Spinal cord (tissue), 9 donors: ENCODE measurements at regions not wholly inside any gene's neighbourhood (a gene's known extent, or its start where the extent isn't known, plus 50 kb on each side); places are given as distances from the start of the nearest gene placed in this dataset.
"Not testable (repeated sequence)": the region's sequence is repeated elsewhere in the genome, so short reads cannot be mapped to it uniquely, and the experiment has no call there.

Experiments used
- DNase-seq, 6 donors: peaks; one replicate each; pipeline versions ENCODE4 v3.0.0 to v3.0.0-alpha.2; 2013 to 2015; ENCODE audit warnings: low spot score in 6 of 6, low read depth in 4 of 6
- H3K27ac ChIP-seq: one replicate; pipeline ENCODE4 v1.5.1; 2013; ENCODE audit warnings: low read depth, low read length, control low read depth
- H3K27me3 ChIP-seq: one replicate; pipeline ENCODE4 v1.6.1; 2013; ENCODE audit warnings: low read length; ENCODE audit not compliant: control insufficient read depth, insufficient read depth
- H3K36me3 ChIP-seq: one replicate; pipeline ENCODE4 v1.6.1; 2013; ENCODE audit warnings: low read length; ENCODE audit not compliant: control insufficient read depth, insufficient read depth
- H3K4me1 ChIP-seq: one replicate; pipeline ENCODE4 v1.6.1; 2013; ENCODE audit warnings: low read length; ENCODE audit not compliant: control insufficient read depth, insufficient read depth
- H3K4me3 ChIP-seq: one replicate; pipeline ENCODE4 v1.5.1; 2013; ENCODE audit warnings: low read depth, low read length, control low read depth
- H3K9me3 ChIP-seq: one replicate; pipeline ENCODE4 v1.6.1; 2013; ENCODE audit warnings: low read length; ENCODE audit not compliant: control insufficient read depth, insufficient read depth
- WGBS: methylation state at CpG from one replicate; pipeline ENCODE4 v1.1.5; 2013; ENCODE audit warnings: missing lambda C conversion rate; ENCODE audit not compliant: insufficient coverage; 5-methylcytosine and 5-hydroxymethylcytosine counted together
- donor health status: healthy.

GRCh38 chr17:64732336-64733006, 70.4 kb upstream of the SMURF2 start:
- H3K36me3 ChIP-seq = no peaks in the 10 kb centered on the region
- no peaks in the 10 kb centered on the region for H3K9me3 ChIP-seq
- peak in 4 of 6 donors; percentile 23 to 80 (median 42) for DNase-seq
- no peaks in the 10 kb centered on the region for H3K27me3 ChIP-seq
- no peak overlapping the region for H3K4me3 ChIP-seq
- no peak overlapping the region for H3K27ac ChIP-seq
- peaks cover 6% of the 10 kb centered on the region for H3K4me1 ChIP-seq
- WGBS = 36% methylated on average over 12 of the region's 12 CpGs

GRCh38 chr17:64730023-64730422, 67.9 kb upstream of the SMURF2 start:
- not testable (repeated sequence) for H3K27me3 ChIP-seq, H3K36me3 ChIP-seq, H3K27ac ChIP-seq, H3K4me3 ChIP-seq, H3K4me1 ChIP-seq, H3K9me3 ChIP-seq, DNase-seq
- WGBS = 96% methylated on average over 3 of the region's 6 CpGs

- no peak overlapping the region for H3K4me3 ChIP-seq
- no peak overlapping the region for H3K27ac ChIP-seq
- 85% methylated on average over 4 of the region's 7 CpGs for WGBS
- DNase-seq = no peak
- H3K4me1 ChIP-seq = peaks cover 8% of the 10 kb centered on the region
- no peaks in the 10 kb centered on the region for H3K36me3 ChIP-seq
- H3K27me3 ChIP-seq = no peaks in the 10 kb centered on the region
- no peaks in the 10 kb centered on the region for H3K9me3 ChIP-seq
Observed at GRCh38 chr17:64729201-64729600, 67.1 kb upstream of the SMURF2 start.

- Histone ChIP-seq H3K9me3 (no peaks in the 10 kb centered on the region), H3K27ac (no peak overlapping the region), H3K36me3 (no peaks in the 10 kb centered on the region), H3K4me1 (peaks cover 10% of the 10 kb centered on the region), H3K27me3 (no peaks in the 10 kb centered on the region), H3K4me3 (no peak overlapping the region)
- no peak for DNase-seq
- 80% methylated on average over 8 of the region's 8 CpGs for WGBS
Observed at GRCh38 chr17:64728041-64728695, 66.1 kb upstream of the SMURF2 start.

- not testable (repeated sequence) for H3K4me3 ChIP-seq, H3K4me1 ChIP-seq, H3K27me3 ChIP-seq, H3K27ac ChIP-seq, DNase-seq, H3K9me3 ChIP-seq, H3K36me3 ChIP-seq
- 96% methylated on average over 4 of the region's 5 CpGs for WGBS
Observed at GRCh38 chr17:64726025-64726424, 63.9 kb upstream of the SMURF2 start.

- peak in 1 of 6 donors; percentile 32 for DNase-seq
Observed at GRCh38 chr17:64724246-64724645, 62.1 kb upstream of the SMURF2 start.

GRCh38 chr17:64723781-64724180, 61.7 kb upstream of the SMURF2 start:
- DNase-seq = no peak

More at GRCh38 chr17:64724246-64724645, 62.1 kb upstream of the SMURF2 start:
- H3K9me3 ChIP-seq, H3K4me1 ChIP-seq, H3K4me3 ChIP-seq, H3K36me3 ChIP-seq, H3K27me3 ChIP-seq, H3K27ac ChIP-seq: not testable (repeated sequence)
- 42% methylated on average over 7 of the region's 8 CpGs for WGBS

GRCh38 chr17:64721556-64721955, 59.4 kb upstream of the SMURF2 start:
- DNase-seq, H3K9me3 ChIP-seq, H3K27me3 ChIP-seq, H3K27ac ChIP-seq, H3K4me1 ChIP-seq, H3K4me3 ChIP-seq, H3K36me3 ChIP-seq: not testable (repeated sequence)
- whole genome bisulfite sequencing = 90% methylated on average over 1 of the region's 1 CpG

More at GRCh38 chr17:64723781-64724180, 61.7 kb upstream of the SMURF2 start:
- Histone ChIP-seq H3K4me1 (peaks cover 4% of the 10 kb centered on the region), H3K36me3 (no peaks in the 10 kb centered on the region), H3K27ac (no peak overlapping the region), H3K4me3 (no peak overlapping the region), H3K9me3 (no peaks in the 10 kb centered on the region), H3K27me3 (no peaks in the 10 kb centered on the region)
- 100% methylated on average over 1 of the region's 2 CpGs for WGBS

GRCh38 chr17:64720253-64720652, 58.1 kb upstream of the SMURF2 start:
- peak in 2 of 6 donors; percentile 66 to 68 for DNase-seq
- not testable (repeated sequence) for H3K36me3 ChIP-seq, H3K4me1 ChIP-seq, H3K27ac ChIP-seq, H3K9me3 ChIP-seq, H3K4me3 ChIP-seq, H3K27me3 ChIP-seq
- WGBS = 32% methylated on average over 3 of the region's 6 CpGs

GRCh38 chr17:64719517-64719916, 57.4 kb upstream of the SMURF2 start:
- H3K9me3 ChIP-seq, H3K4me3 ChIP-seq, H3K27ac ChIP-seq, H3K4me1 ChIP-seq, H3K27me3 ChIP-seq, DNase-seq, H3K36me3 ChIP-seq: not testable (repeated sequence)
- no CpG with 5 or more reads among the region's 4 CpGs for WGBS
